GM06990 (cell line): ENCODE measurements at regions not wholly inside any gene's neighbourhood (a gene's known extent, or its start where the extent isn't known, plus 50 kb on each side); places are given as distances from the start of the nearest gene placed in this dataset.

ENCODE experiments used
- DNase-seq: peaks from one replicate; pipeline ENCODE4 v3.0.0-alpha.2; 2011; ENCODE audit not compliant: insufficient read length; ENCODE audit errors: extremely low read depth
- H3K27me3 ChIP-seq: replicated peaks from 2 replicates; pipeline ENCODE4 v1.6.0; 2011; ENCODE audit warnings: low read length; ENCODE audit not compliant: control insufficient read depth, insufficient read depth
- H3K36me3 ChIP-seq: 2 replicates; pipeline ENCODE4 v1.5.1; 2011; ENCODE audit warnings: low read length; ENCODE audit not compliant: control insufficient read depth, insufficient read depth
- H3K4me3 ChIP-seq: replicated peaks from 2 replicates; pipeline ENCODE4 v1.5.1; 2011; ENCODE audit warnings: low read depth, mild to moderate bottlenecking, control low read depth, low read length
- CTCF ChIP-seq: IDR thresholded peaks from 2 replicates; pipeline ENCODE4 v1.5.1; 2011; ENCODE audit warnings: low read length, control low read depth, mild to moderate bottlenecking, inconsistent platforms; ENCODE audit not compliant: insufficient read depth, poor library complexity, severe bottlenecking

DNA sequence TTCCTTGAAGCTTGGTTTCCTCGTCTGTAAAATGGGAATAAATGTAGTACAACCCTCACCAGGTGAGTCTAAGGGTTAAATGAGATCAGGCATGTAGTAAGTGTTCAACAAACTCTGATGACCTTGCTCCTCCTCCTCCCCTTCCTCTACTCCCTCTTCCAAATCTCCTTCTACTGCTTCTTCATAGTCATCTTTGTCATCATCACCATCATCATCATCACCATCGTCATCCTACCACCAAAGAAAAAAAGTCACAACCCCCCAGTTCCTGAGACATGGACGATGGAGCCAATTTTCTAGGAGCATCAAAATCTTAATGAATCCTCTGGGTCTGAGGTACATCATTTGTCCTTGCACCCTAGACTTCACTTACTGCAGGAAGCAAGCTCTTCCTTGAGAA, 240.0 kb downstream of the ANKRD60 start:
- H3K4me3 ChIP-seq: no peak overlapping the region
- no peak for DNase-seq
- no peak for TF ChIP-seq CTCF
- H3K36me3 ChIP-seq: no peaks in the 10 kb centered on the region
- H3K27me3 ChIP-seq: peaks cover 4% of the 10 kb centered on the region

GRCh38 chr20:57987659-57988058, 240.8 kb downstream of the ANKRD60 start:
- no peak for DNase-seq
- TF ChIP-seq CTCF: no peak
- no peaks in the 10 kb centered on the region for H3K36me3 ChIP-seq
- peaks cover 4% of the 10 kb centered on the region for H3K27me3 ChIP-seq
- H3K4me3 ChIP-seq: no peak overlapping the region

DNA sequence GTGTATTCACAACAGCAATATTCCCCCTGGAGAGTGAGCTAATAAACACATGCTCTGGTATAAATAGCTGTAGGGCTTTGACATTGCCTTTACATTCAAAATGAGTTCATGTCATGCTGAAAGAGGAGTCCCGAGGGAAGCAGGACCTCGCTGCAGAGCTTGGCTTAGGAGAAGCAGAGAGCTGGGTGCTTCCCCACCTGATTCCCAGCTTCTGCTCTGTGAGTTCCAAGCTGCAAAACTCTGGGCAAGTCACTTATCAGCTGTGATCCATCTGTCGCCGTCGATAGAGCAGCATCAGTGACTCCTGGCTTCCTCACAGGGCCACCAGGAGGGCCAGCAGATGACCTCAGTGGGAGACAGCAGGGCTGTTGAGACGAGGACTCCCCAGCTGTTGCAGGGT, 241.8 kb downstream of the ANKRD60 start:
- DNase-seq: no peak

DNA sequence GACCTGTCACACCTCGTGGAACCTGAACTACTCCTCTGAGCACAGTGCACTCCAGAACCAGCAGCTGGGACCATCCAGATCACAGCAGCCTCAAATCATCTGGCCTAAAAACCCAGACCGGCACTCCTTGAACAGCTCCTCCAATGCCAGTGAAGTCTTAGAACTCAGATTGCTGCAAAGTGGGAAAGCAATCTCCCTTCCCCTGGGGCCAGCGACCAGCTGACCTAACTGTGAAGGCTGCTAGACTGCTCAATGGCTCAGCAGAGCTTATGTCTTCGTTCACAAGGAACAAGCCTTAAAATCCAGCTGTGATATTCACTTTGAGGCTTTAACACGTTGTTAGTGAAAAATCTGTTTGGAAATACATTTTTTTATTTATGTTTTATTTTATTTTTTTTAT, 243.2 kb downstream of the ANKRD60 start:
- Histone ChIP-seq H3K4me3 (no peak overlapping the region), H3K27me3 (peaks cover 4% of the 10 kb centered on the region), H3K36me3 (no peaks in the 10 kb centered on the region)
- no peak for DNase-seq
- TF ChIP-seq CTCF: no peak

More for the DNA sequence above, 241.8 kb downstream of the ANKRD60 start:
- no peaks in the 10 kb centered on the region for H3K36me3 ChIP-seq
- TF ChIP-seq CTCF: no peak
- H3K4me3 ChIP-seq: no peak overlapping the region
- H3K27me3 ChIP-seq: peaks cover 4% of the 10 kb centered on the region

DNA sequence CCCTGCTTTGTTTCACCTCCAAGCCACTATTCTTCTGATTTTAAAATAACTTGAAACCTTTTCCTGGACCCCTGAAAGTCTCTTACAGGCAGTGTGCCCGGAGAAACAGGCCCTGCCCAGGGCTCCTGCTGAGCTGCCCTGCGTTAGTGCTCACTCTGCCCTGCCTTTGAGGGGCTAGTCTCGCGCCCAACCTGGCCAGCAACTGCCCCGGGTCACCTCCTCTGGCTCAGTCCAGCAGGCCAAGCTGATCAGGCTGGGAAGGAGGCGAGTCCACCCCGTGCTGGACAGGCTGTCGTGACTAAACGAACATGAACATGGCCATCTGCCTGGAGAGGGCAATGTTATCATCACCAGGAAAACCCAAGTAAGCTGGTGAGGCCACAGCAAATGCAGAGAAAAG, 245.4 kb downstream of the ANKRD60 start:
- Histone ChIP-seq H3K27me3 (peaks cover 2% of the 10 kb centered on the region; the same call in 1 of the 2 replicates), H3K36me3 (no peaks in the 10 kb centered on the region), H3K4me3 (no peak overlapping the region)
- DNase-seq: no peak
- no peak for TF ChIP-seq CTCF

- Histone ChIP-seq H3K4me3 (no peak overlapping the region), H3K27me3 (no peaks in the 10 kb centered on the region), H3K36me3 (no peaks in the 10 kb centered on the region)
- no peak for TF ChIP-seq CTCF
- DNase-seq: no peak
These were observed 247.9 kb downstream of the ANKRD60 start for GRCh38 chr20:57980506-57980905.
